Activated B cell treated with CpG ODN at 0.5 μM for 24 hours (primary cell): ENCODE measurements at regions not wholly inside any gene's neighbourhood (a gene's known extent, or its start where the extent isn't known, plus 50 kb on each side); places are given as distances from the start of the nearest gene placed in this dataset.

Experiments
- ATAC-seq: fragments of 200-7000 bp; cut with Tn5 transposase; one replicate; pipeline ENCODE4 v1.10.0; 2021; ENCODE audit warnings: low read depth, mild to moderate bottlenecking, moderate library complexity
- CTCF ChIA-PET: fragments of 350-600 bp; sonication (Branson Sonifier 250); formaldehyde crosslinking; loops from one replicate; lab custom pipeline; 2021; ENCODE audit warnings: antibody characterized with exemption; lab: Charles Lee
- POLR2A ChIA-PET: fragments of 350-600 bp; sonication (Branson Sonifier 250); formaldehyde crosslinking; loops from one replicate; lab custom pipeline; 2021; ENCODE audit warnings: antibody characterized with exemption; lab: Charles Lee
- DNase-seq: peaks from one replicate; pipeline ENCODE4 v3.0.0; 2022
- H3K27ac Mint-ChIP-seq: one replicate; pipeline ENCODE4 v1.8.0; 2020; ENCODE audit warnings: mixed read lengths
- H3K27me3 Mint-ChIP-seq: one replicate; pipeline ENCODE4 v1.8.0; 2021; ENCODE audit warnings: mixed read lengths
- H3K36me3 Mint-ChIP-seq: one replicate; pipeline ENCODE4 v1.8.0; 2021; ENCODE audit warnings: low read depth, mixed read lengths
- H3K4me1 Mint-ChIP-seq: one replicate; pipeline ENCODE4 v1.8.0; 2021; ENCODE audit warnings: mixed read lengths
- H3K4me3 Mint-ChIP-seq: one replicate; pipeline ENCODE4 v1.8.0; 2020; ENCODE audit warnings: mild to moderate bottlenecking, mixed read lengths
- H3K9me3 Mint-ChIP-seq: one replicate; pipeline ENCODE4 v1.8.0; 2020; ENCODE audit warnings: mixed read lengths
- intact Hi-C: fragments of 100-400 bp; cut with micrococcal nuclease; formaldehyde crosslinking; loops from one replicate; pipeline ENCODE4 v1.15.1; 2024
- TF ChIP-seq, protein P1 (sequence below): fragments of 200-600 bp; IDR thresholded peaks from one replicate; pipeline ENCODE4 v1.8.0; 2022; ENCODE audit warnings: antibody characterized with exemption, mild to moderate bottlenecking

DNA sequence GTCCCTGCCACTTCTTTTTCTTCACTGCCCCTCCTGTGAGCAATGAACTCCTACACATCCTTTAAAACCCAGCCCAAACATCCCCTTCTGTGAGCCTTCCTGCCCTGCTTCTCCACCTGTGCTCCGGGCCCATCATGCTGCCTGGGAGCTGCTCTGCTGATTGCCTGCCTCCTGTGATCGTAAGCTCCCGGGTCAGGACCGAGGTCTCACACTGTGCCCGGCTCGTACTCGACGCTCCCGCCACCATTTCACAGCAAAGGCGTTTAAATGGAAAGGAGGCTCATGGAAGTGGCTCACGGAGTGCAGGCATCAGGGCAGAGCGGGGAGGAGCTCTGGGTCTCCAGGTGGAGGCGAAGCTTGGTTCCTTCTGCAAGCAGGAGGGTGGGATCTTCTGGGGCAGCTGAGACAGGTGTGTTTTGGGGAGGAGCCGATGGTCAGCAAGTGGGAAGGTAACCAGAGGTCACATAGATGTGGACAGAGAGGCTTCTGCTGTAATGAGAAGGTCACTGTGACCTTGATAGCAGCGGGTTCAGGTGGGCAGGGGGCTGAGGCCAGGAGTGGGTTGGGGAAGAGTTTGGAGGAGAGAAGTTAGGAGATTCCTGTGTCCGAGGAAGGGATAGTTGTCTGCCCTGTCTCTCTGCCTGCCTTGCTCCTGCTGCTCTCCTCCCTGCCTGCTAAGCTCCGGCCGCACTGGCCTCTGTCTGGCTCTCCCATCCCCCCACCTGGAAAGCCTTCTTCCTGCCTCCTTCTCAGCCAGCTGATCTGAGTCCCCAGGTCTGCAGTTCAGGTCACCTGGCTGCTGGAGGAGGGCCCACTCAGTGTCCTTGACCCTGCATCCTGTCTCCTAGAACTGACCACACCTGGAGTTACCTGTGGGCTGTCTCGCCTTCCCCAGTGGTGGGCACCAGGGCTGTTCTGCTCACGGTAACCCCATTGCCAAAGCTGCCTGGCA lies 52.7 kb upstream of the FRMD1 start:
- Mint-ChIP-seq H3K36me3 (no peaks in the 10 kb centered on the region), H3K4me3 (no peak overlapping the region), H3K27me3 (peaks cover 11% of the 10 kb centered on the region), H3K9me3 (no peaks in the 10 kb centered on the region), H3K27ac (no peak overlapping the region), H3K4me1 (no peaks in the 10 kb centered on the region)
- ChIA-PET CTCF (no interaction called here), POLR2A (no interaction called here)
- TF ChIP-seq, protein P1, sequence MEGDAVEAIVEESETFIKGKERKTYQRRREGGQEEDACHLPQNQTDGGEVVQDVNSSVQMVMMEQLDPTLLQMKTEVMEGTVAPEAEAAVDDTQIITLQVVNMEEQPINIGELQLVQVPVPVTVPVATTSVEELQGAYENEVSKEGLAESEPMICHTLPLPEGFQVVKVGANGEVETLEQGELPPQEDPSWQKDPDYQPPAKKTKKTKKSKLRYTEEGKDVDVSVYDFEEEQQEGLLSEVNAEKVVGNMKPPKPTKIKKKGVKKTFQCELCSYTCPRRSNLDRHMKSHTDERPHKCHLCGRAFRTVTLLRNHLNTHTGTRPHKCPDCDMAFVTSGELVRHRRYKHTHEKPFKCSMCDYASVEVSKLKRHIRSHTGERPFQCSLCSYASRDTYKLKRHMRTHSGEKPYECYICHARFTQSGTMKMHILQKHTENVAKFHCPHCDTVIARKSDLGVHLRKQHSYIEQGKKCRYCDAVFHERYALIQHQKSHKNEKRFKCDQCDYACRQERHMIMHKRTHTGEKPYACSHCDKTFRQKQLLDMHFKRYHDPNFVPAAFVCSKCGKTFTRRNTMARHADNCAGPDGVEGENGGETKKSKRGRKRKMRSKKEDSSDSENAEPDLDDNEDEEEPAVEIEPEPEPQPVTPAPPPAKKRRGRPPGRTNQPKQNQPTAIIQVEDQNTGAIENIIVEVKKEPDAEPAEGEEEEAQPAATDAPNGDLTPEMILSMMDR = no peak
- ATAC-seq (no peak), DNase-seq (no peak)
- intact Hi-C loops = no loop called here

GRCh38 chr6:168130697-168131371 lies 51.8 kb upstream of the FRMD1 start:
- Mint-ChIP-seq H3K27ac (no peak overlapping the region), H3K4me3 (no peak overlapping the region), H3K36me3 (no peaks in the 10 kb centered on the region), H3K27me3 (peaks cover 11% of the 10 kb centered on the region), H3K9me3 (no peaks in the 10 kb centered on the region), H3K4me1 (no peaks in the 10 kb centered on the region)
- intact Hi-C loops = no loop called here
- POLR2A ChIA-PET = no interaction called here
- no peak for DNase-seq
- CTCF ChIA-PET = no interaction called here
- ATAC-seq = no peak
- TF ChIP-seq, protein P1 = no peak

GRCh38 chr6:168130168-168130696 lies 51.2 kb upstream of the FRMD1 start:
- DNase-seq = no peak
- intact Hi-C loops = no loop called here
- ATAC-seq = no peak
- H3K27ac Mint-ChIP-seq = no peak overlapping the region
- peaks cover 11% of the 10 kb centered on the region for H3K27me3 Mint-ChIP-seq
- no peaks in the 10 kb centered on the region for H3K9me3 Mint-ChIP-seq
- POLR2A ChIA-PET = no interaction called here
- no peaks in the 10 kb centered on the region for H3K4me1 Mint-ChIP-seq
- H3K36me3 Mint-ChIP-seq = no peaks in the 10 kb centered on the region
- CTCF ChIA-PET = no interaction called here
- H3K4me3 Mint-ChIP-seq = no peak overlapping the region
- TF ChIP-seq, protein P1 = no peak

DNA sequence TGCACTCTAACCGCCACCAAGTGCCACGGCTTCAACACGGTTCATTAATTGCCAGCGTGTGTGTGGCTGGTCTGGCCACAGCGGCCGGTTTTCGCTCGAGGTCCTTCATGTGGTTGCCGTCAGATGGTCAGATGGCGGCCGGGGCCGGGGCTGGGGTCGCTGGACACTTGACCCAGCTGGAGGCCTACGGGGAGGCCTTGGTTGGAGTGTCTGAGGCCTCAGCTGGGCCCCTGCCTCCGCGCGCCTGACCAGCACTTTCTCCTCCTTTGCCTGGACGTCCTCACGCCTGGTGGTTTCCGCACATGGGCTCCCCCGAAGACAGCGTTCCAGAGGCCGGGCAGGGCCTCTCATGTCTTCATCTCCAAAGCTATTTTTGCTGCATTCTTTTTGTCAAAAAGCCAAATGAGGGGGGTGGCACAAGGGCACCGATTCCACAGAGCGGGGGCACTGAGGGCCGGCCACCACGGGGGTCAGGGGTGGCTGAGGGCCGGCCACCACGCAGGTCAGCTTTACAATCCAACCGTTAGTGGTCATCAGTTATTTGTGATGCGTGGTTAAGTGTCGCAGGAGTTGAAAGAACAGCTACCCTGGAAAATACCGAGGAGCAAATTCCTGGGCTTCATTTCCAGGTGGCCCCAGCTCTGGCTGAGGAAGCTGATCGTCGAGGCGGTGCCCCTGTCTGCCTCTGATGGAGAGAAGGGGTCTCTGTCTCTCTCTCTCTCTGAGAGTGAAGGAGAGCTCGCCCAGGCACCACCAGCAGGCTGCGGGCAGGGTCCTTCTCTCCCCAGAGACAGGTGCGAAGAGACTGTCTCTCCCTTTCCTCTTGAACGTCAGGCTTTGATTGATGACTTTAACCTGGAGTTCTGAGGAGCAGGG lies 50.5 kb upstream of the FRMD1 start:
- H3K27me3 Mint-ChIP-seq = peaks cover 11% of the 10 kb centered on the region
- no peaks in the 10 kb centered on the region for H3K4me1 Mint-ChIP-seq
- DNase-seq = no peak
- ChIA-PET CTCF (no interaction called here), POLR2A (no interaction called here)
- no peak overlapping the region for H3K27ac Mint-ChIP-seq
- H3K4me3 Mint-ChIP-seq = no peak overlapping the region
- intact Hi-C loops = no loop called here
- H3K9me3 Mint-ChIP-seq = no peaks in the 10 kb centered on the region
- no peak for ATAC-seq
- no peaks in the 10 kb centered on the region for H3K36me3 Mint-ChIP-seq
- TF ChIP-seq, protein P1 = no peak
